Endometrial microvascular endothelial cells (primary cell): ENCODE measurements at regions not wholly inside any gene's neighbourhood (a gene's known extent, or its start where the extent isn't known, plus 50 kb on each side); places are given as distances from the start of the nearest gene placed in this dataset.

ENCODE experiments used
- in situ Hi-C: cut with HindIII; loops from 2 replicates; pipeline ENCODE4 v1.10.0; 2017; ENCODE audit warnings: low sequenced_read_pairs, low pct_unique_long_range_greater_than_20kb; ENCODE audit errors: inconsistent ontology term

- in situ Hi-C loops, result no loop called here
These were observed 112.8 kb upstream of the TLE3 start for GRCh38 chr15:70210528-70210927.

GRCh38 chr15:70210076-70210475 is 112.4 kb upstream of the TLE3 start:
- in situ Hi-C loops, result no loop called here

DNA sequence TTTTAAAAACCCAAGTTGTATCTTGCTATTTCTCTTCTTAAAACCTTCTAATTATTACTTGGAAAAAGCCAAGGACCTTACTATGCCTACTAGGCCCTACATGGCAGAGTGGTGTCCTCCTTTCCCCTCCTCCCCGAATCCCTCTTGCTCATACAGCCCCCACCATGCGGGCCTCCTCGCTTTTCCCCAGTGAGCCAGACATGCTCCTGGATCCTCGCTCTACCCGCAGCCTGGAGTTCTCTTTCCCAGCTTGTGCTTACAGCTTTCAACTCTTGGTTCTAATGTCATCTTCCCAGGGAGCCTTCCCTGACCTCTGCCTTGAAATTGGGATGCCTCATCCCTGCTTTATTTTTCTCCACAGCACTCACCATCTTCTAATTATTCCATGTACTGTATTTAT is 111.8 kb upstream of the TLE3 start:
- in situ Hi-C loops, result no loop called here

DNA sequence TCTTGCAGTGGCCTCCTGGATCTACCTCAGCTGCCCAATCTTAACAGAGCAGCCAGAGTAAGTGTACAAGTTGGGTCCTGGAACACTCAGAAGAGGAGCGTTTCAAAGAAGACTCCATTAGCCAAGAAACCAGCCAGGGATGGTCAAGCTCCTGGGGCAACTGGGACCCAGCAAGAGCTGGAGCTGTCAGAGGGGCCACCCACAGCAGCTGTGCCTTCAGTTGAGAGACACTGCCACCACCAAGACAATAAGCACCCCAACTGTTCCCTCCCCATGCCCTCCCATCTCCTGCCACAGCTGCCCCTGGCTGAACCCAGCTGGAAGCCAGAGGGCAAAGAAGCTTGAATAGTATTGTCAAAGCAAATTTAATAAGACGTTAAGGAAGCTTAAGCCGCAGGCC is 110.6 kb upstream of the TLE3 start:
- in situ Hi-C loops, result no loop called here

DNA sequence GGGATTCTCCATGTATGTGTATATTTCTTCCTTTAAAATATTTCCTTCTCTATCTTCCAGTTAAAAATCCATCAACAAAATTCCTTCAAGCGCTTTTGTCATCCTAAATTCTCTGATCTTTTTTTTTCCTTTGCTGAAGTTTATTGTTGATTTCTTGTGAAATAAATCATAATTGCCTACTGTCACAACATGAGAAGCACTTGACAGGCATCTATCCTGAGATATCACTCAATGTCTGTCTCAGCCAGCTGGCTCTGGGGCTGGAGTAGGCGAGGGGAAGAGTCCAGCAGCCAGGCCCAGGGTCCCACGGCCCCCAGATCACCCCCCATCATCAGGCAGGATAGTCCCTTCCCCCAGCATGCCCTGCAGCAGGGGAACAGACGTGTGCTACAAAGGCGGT is 109.0 kb upstream of the TLE3 start:
- in situ Hi-C loops, result no loop called here

- in situ Hi-C loops, result no loop called here
These were observed 106.9 kb upstream of the TLE3 start for GRCh38 chr15:70204652-70205051.

- in situ Hi-C loops, result no loop called here
These were observed 106.4 kb upstream of the TLE3 start for GRCh38 chr15:70203981-70204560.

DNA sequence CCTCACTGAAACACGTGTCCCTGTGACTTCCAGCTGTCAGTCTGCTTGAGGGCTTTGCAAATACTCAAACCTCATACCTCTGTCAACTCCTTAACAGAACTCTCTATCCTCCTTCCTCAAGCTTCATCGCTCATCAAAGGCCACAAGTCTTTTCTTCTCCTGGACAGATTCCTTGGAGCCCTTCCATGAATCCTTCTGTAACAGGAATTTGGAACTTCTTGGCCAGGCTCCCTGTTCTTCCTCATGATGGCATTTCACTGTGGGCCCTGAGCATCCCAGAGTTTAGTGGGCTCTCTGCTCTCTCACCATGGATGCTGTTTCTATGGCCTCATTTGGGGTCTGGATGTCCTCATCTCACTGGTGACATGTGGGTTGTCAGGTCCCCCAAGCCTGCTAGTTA is 105.0 kb upstream of the TLE3 start:
- in situ Hi-C loops, result no loop called here

GRCh38 chr15:70201425-70201775 is 103.7 kb upstream of the TLE3 start:
- in situ Hi-C loops, result no loop called here

GRCh38 chr15:70200511-70201424 is 103.1 kb upstream of the TLE3 start:
- in situ Hi-C loops, result no loop called here

- in situ Hi-C loops, result no loop called here
These were observed 102.1 kb upstream of the TLE3 start for GRCh38 chr15:70199540-70200410.

GRCh38 chr15:70199124-70199482 is 101.4 kb upstream of the TLE3 start:
- in situ Hi-C loops, result no loop called here

- in situ Hi-C loops, result no loop called here
These were observed 100.9 kb upstream of the TLE3 start for GRCh38 chr15:70198441-70199123.

GRCh38 chr15:70197945-70198361 is 100.2 kb upstream of the TLE3 start:
- in situ Hi-C loops, result no loop called here

DNA sequence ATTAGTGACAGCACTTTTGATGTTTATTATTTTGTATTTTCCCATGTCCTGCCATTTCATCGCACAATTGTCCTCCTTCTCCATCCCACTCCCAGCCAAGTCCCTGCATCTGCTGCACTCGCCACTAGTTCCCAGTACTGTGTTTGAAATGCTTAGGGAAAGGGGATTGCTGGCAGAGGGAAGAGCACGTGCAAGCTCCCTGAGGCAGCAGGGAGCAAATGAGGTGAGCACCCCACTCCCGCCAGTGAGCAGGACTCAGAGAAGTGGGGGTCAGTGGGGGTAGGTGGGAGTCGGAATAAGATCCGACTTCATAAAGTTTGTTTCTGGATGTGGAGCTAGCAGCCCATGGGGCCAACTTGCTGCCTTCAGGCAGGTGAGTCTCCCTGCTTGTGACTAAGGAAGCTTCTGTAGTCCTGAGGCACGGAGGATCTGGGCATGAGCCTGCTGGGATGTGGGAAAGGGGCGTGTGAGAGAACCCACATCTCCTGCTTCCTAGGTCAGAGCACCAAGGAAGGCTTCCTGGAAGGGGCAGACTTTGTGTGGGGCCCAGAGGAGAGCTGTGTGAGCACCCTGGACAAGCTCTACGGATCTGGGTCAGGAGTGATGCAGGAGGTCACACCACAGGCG is 99.7 kb upstream of the TLE3 start:
- in situ Hi-C loops, result no loop called here

DNA sequence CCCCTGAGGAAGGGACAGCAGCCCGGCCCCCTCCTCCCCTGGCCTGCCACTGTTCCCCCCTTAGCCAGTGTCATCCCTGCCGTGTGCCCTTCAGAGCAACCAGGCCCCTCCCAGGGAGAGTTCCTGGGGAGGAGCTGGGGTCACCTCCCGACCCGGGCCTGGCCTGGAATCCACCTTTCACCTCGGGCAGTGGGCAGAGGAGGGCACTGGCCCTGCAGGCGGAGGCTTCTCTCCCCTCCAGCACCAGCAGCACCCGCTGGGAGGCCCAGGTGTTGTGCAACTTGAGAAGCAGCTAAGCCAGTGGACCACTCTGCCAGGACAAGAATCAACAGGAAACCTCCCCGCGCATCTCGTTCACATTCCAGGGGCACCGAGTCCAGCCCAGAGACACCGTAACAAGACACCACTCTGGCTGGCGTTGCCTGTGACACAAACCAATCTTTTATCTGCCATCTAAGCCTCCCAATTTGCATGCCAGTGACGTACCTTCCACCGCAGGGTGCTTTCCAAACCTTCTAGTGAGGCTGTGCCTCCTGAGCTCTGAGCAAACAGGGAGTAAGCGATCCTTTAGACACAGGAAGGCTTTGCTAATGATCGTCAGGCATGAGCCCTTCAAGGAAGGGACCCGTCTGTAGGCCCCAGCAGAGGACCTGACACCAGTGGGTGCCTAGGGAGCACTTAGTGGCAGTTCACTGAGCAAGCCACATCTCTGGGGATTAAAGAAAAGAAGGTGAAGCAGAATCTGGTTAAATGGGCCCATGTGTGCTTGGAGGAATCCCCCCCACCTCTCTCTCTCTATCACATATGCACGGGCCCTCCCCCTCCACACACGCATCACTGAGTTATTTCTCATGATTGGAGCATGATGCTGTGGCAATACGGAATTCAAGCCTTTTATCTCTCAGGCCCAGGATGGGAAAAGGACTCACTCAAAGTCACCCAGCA is 98.9 kb upstream of the TLE3 start:
- in situ Hi-C loops, result no loop called here

DNA sequence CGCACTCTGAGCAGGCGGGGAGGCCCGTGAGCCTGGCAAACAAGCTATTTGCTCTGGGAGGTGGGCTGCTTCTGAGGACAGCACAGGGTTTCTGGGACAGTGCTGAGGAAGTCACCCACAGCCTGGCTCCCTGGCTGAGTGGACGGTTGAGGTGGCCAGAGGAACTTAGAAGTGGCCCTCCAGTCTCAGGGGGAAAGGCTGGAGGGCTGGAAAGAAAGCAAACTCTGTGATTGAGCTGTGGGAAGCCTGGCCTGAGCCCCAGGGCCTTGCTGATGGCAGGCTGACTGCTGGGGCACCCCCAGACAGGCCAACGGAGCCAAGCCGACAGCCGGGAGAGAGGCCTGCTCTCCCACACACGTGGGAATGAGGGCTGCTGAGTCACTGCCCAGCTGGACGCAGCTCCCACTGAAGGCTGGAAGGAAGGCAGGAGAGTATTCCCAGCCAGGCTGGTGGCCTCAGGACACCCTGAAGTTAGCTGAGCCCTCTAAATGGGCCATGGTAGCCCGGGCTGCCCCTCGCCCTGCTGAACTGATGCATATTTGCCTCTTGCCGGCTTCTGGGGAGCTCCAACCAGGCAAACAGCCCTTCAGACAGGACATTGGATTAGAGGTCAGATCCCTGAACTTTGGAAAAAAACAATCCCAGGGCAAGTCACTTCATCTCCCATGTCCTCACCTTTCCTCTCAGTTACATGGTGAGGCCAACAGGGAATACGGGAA is 98.0 kb upstream of the TLE3 start:
- in situ Hi-C loops, result no loop called here
